ENCODE measurements at regions not wholly inside any gene's neighbourhood (a gene's known extent, or its start where the extent isn't known, plus 50 kb on each side); places are given as distances from the start of the nearest gene placed in this dataset.

- Histone ChIP-seq H3K4me1 (ENCODE audit: control insufficient read depth in 5 of 5, insufficient read depth in 5 of 5, low read length in 5 of 5) (no peaks in the 10 kb centered on the region), H3K27me3 (ENCODE audit: control insufficient read depth in 5 of 5, insufficient read depth in 4 of 5, low read length in 5 of 5) (no peaks in the 10 kb centered on the region), H3K9me3 (ENCODE audit: control insufficient read depth in 5 of 5, low read length in 5 of 5) (no peaks in the 10 kb centered on the region), H3K27ac (ENCODE audit: low read depth, low read length) (no peak overlapping the region), H3K4me3 (ENCODE audit: low read depth in 1 of 5, low read length in 5 of 5) (no peak overlapping the region), H3K36me3 (ENCODE audit: control insufficient read depth in 5 of 5, insufficient read depth in 5 of 5, low read length in 5 of 5) (no peaks in the 10 kb centered on the region), H3K9ac (ENCODE audit: low read length in 5 of 5) (no peak overlapping the region)
These were observed 326.8 kb upstream of the CPEB2 start for GRCh38 chr4:14675279-14675985.

- no peaks in the 10 kb centered on the region for H3K27me3 ChIP-seq (ENCODE audit: control insufficient read depth in 5 of 5, insufficient read depth in 4 of 5, low read length in 5 of 5)
- H3K27ac ChIP-seq (ENCODE audit: low read depth, low read length), result no peak overlapping the region
- no peak overlapping the region for H3K9ac ChIP-seq (ENCODE audit: low read length in 5 of 5)
These were observed 322.4 kb upstream of the CPEB2 start for GRCh38 chr4:14679906-14680305.

GRCh38 chr4:14681330-14681729 is 321.0 kb upstream of the CPEB2 start:
- Histone ChIP-seq H3K9me3 (ENCODE audit: control insufficient read depth in 5 of 5, low read length in 5 of 5) (peaks cover 0 to 5% (median 0%) of the 10 kb centered on the region in 5 donors), H3K27ac (ENCODE audit: low read depth, low read length) (no peak overlapping the region), H3K27me3 (ENCODE audit: control insufficient read depth in 5 of 5, insufficient read depth in 4 of 5, low read length in 5 of 5) (no peaks in the 10 kb centered on the region), H3K4me3 (ENCODE audit: low read depth in 1 of 5, low read length in 5 of 5) (no peak overlapping the region), H3K9ac (ENCODE audit: low read length in 5 of 5) (no peak overlapping the region), H3K36me3 (ENCODE audit: control insufficient read depth in 5 of 5, insufficient read depth in 5 of 5, low read length in 5 of 5) (no peaks in the 10 kb centered on the region), H3K4me1 (ENCODE audit: control insufficient read depth in 5 of 5, insufficient read depth in 5 of 5, low read length in 5 of 5) (no peaks in the 10 kb centered on the region)

More at GRCh38 chr4:14679906-14680305, 322.4 kb upstream of the CPEB2 start:
- Histone ChIP-seq H3K4me3 (ENCODE audit: low read depth in 1 of 5, low read length in 5 of 5) (no peak overlapping the region), H3K36me3 (ENCODE audit: control insufficient read depth in 5 of 5, insufficient read depth in 5 of 5, low read length in 5 of 5) (no peaks in the 10 kb centered on the region), H3K9me3 (ENCODE audit: control insufficient read depth in 5 of 5, low read length in 5 of 5) (peaks cover 0 to 5% (median 0%) of the 10 kb centered on the region in 5 donors), H3K4me1 (ENCODE audit: control insufficient read depth in 5 of 5, insufficient read depth in 5 of 5, low read length in 5 of 5) (no peaks in the 10 kb centered on the region)

GRCh38 chr4:14693728-14694127 is 308.6 kb upstream of the CPEB2 start:
- Histone ChIP-seq H3K9ac (ENCODE audit: low read length in 5 of 5) (no peak overlapping the region), H3K9me3 (ENCODE audit: control insufficient read depth in 5 of 5, low read length in 5 of 5) (no peaks in the 10 kb centered on the region), H3K27me3 (ENCODE audit: control insufficient read depth in 5 of 5, insufficient read depth in 4 of 5, low read length in 5 of 5) (no peaks in the 10 kb centered on the region), H3K4me1 (ENCODE audit: control insufficient read depth in 5 of 5, insufficient read depth in 5 of 5, low read length in 5 of 5) (no peaks in the 10 kb centered on the region), H3K27ac (ENCODE audit: low read depth, low read length) (no peak overlapping the region), H3K36me3 (ENCODE audit: control insufficient read depth in 5 of 5, insufficient read depth in 5 of 5, low read length in 5 of 5) (no peaks in the 10 kb centered on the region), H3K4me3 (ENCODE audit: low read depth in 1 of 5, low read length in 5 of 5) (no peak overlapping the region)

GRCh38 chr4:14695095-14695845 is 307.0 kb upstream of the CPEB2 start:
- no peak overlapping the region for H3K27ac ChIP-seq (ENCODE audit: low read depth, low read length)
- no peak overlapping the region for H3K4me3 ChIP-seq (ENCODE audit: low read depth in 1 of 5, low read length in 5 of 5)
- no peaks in the 10 kb centered on the region for H3K27me3 ChIP-seq (ENCODE audit: control insufficient read depth in 5 of 5, insufficient read depth in 4 of 5, low read length in 5 of 5)
- H3K9ac ChIP-seq (ENCODE audit: low read length in 5 of 5), result no peak overlapping the region
- no peaks in the 10 kb centered on the region for H3K36me3 ChIP-seq (ENCODE audit: control insufficient read depth in 5 of 5, insufficient read depth in 5 of 5, low read length in 5 of 5)
- H3K9me3 ChIP-seq (ENCODE audit: control insufficient read depth in 5 of 5, low read length in 5 of 5), result no peaks in the 10 kb centered on the region
- H3K4me1 ChIP-seq (ENCODE audit: control insufficient read depth in 5 of 5, insufficient read depth in 5 of 5, low read length in 5 of 5), result no peaks in the 10 kb centered on the region

GRCh38 chr4:14700083-14700482 is 302.2 kb upstream of the CPEB2 start:
- Histone ChIP-seq H3K27ac (ENCODE audit: low read depth, low read length) (no peak overlapping the region), H3K36me3 (ENCODE audit: control insufficient read depth in 5 of 5, insufficient read depth in 5 of 5, low read length in 5 of 5) (no peaks in the 10 kb centered on the region), H3K9ac (ENCODE audit: low read length in 5 of 5) (no peak overlapping the region), H3K4me3 (ENCODE audit: low read depth in 1 of 5, low read length in 5 of 5) (no peak overlapping the region), H3K9me3 (ENCODE audit: control insufficient read depth in 5 of 5, low read length in 5 of 5) (no peaks in the 10 kb centered on the region), H3K27me3 (ENCODE audit: control insufficient read depth in 5 of 5, insufficient read depth in 4 of 5, low read length in 5 of 5) (no peaks in the 10 kb centered on the region), H3K4me1 (ENCODE audit: control insufficient read depth in 5 of 5, insufficient read depth in 5 of 5, low read length in 5 of 5) (peaks cover 0 to 12% (median 9%) of the 10 kb centered on the region in 5 donors)

GRCh38 chr4:14700544-14700943 is 301.7 kb upstream of the CPEB2 start:
- no peaks in the 10 kb centered on the region for H3K9me3 ChIP-seq (ENCODE audit: control insufficient read depth in 5 of 5, low read length in 5 of 5)
- no peak overlapping the region for H3K9ac ChIP-seq (ENCODE audit: low read length in 5 of 5)
- H3K27ac ChIP-seq (ENCODE audit: low read depth, low read length), result no peak overlapping the region
- H3K36me3 ChIP-seq (ENCODE audit: control insufficient read depth in 5 of 5, insufficient read depth in 5 of 5, low read length in 5 of 5), result no peaks in the 10 kb centered on the region
- no peaks in the 10 kb centered on the region for H3K27me3 ChIP-seq (ENCODE audit: control insufficient read depth in 5 of 5, insufficient read depth in 4 of 5, low read length in 5 of 5)
- H3K4me3 ChIP-seq (ENCODE audit: low read depth in 1 of 5, low read length in 5 of 5), result no peak overlapping the region
- H3K4me1 ChIP-seq (ENCODE audit: control insufficient read depth in 5 of 5, insufficient read depth in 5 of 5, low read length in 5 of 5), result peaks cover 0 to 12% (median 9%) of the 10 kb centered on the region in 5 donors

GRCh38 chr4:14701389-14701788 is 300.9 kb upstream of the CPEB2 start:
- no peak overlapping the region for H3K27ac ChIP-seq (ENCODE audit: low read depth, low read length)
- no peak overlapping the region for H3K4me3 ChIP-seq (ENCODE audit: low read depth in 1 of 5, low read length in 5 of 5)
- H3K27me3 ChIP-seq (ENCODE audit: control insufficient read depth in 5 of 5, insufficient read depth in 4 of 5, low read length in 5 of 5), result no peaks in the 10 kb centered on the region
- H3K4me1 ChIP-seq (ENCODE audit: control insufficient read depth in 5 of 5, insufficient read depth in 5 of 5, low read length in 5 of 5), result peaks cover 0 to 12% (median 9%) of the 10 kb centered on the region in 5 donors
- no peaks in the 10 kb centered on the region for H3K9me3 ChIP-seq (ENCODE audit: control insufficient read depth in 5 of 5, low read length in 5 of 5)
- no peaks in the 10 kb centered on the region for H3K36me3 ChIP-seq (ENCODE audit: control insufficient read depth in 5 of 5, insufficient read depth in 5 of 5, low read length in 5 of 5)
- H3K9ac ChIP-seq (ENCODE audit: low read length in 5 of 5), result no peak overlapping the region

- Histone ChIP-seq H3K4me1 (ENCODE audit: control insufficient read depth in 5 of 5, insufficient read depth in 5 of 5, low read length in 5 of 5) (peaks cover 0 to 12% (median 9%) of the 10 kb centered on the region in 5 donors), H3K9ac (ENCODE audit: low read length in 5 of 5) (no peak overlapping the region), H3K9me3 (ENCODE audit: control insufficient read depth in 5 of 5, low read length in 5 of 5) (no peaks in the 10 kb centered on the region), H3K36me3 (ENCODE audit: control insufficient read depth in 5 of 5, insufficient read depth in 5 of 5, low read length in 5 of 5) (no peaks in the 10 kb centered on the region), H3K27ac (ENCODE audit: low read depth, low read length) (no peak overlapping the region), H3K27me3 (ENCODE audit: control insufficient read depth in 5 of 5, insufficient read depth in 4 of 5, low read length in 5 of 5) (no peaks in the 10 kb centered on the region), H3K4me3 (ENCODE audit: low read depth in 1 of 5, low read length in 5 of 5) (no peak overlapping the region)
These were observed 300.4 kb upstream of the CPEB2 start for GRCh38 chr4:14701896-14702295.

- Histone ChIP-seq H3K27ac (ENCODE audit: low read depth, low read length) (no peak overlapping the region), H3K9ac (ENCODE audit: low read length in 5 of 5) (no peak overlapping the region), H3K4me1 (ENCODE audit: control insufficient read depth in 5 of 5, insufficient read depth in 5 of 5, low read length in 5 of 5) (no peaks in the 10 kb centered on the region), H3K36me3 (ENCODE audit: control insufficient read depth in 5 of 5, insufficient read depth in 5 of 5, low read length in 5 of 5) (no peaks in the 10 kb centered on the region), H3K9me3 (ENCODE audit: control insufficient read depth in 5 of 5, low read length in 5 of 5) (no peaks in the 10 kb centered on the region), H3K27me3 (ENCODE audit: control insufficient read depth in 5 of 5, insufficient read depth in 4 of 5, low read length in 5 of 5) (no peaks in the 10 kb centered on the region), H3K4me3 (ENCODE audit: low read depth in 1 of 5, low read length in 5 of 5) (no peak overlapping the region)
These were observed 293.7 kb upstream of the CPEB2 start for GRCh38 chr4:14708574-14708973.

Data from subcutaneous abdominal adipose tissue (tissue), 5 donors.